ENCODE measurements at regions not wholly inside any gene's neighbourhood (a gene's known extent, or its start where the extent isn't known, plus 50 kb on each side); places are given as distances from the start of the nearest gene placed in this dataset.
"Not testable (repeated sequence)": the region's sequence is repeated elsewhere in the genome, so short reads cannot be mapped to it uniquely, and the experiment has no call there.

GRCh38 chr4:124067046-124067445 is 645.5 kb downstream of the ANKRD50 start:
- no peak for DNase-seq

- no peak for DNase-seq
Observed at GRCh38 chr4:124070688-124071484, 641.6 kb downstream of the ANKRD50 start.

- not testable (repeated sequence) for DNase-seq
Observed at GRCh38 chr4:124075276-124075675, 637.3 kb downstream of the ANKRD50 start.

- no peak for DNase-seq
Observed at GRCh38 chr4:124079174-124079780, 633.3 kb downstream of the ANKRD50 start.

- DNase-seq = no peak
Observed at GRCh38 chr4:124083711-124084110, 628.8 kb downstream of the ANKRD50 start.

GRCh38 chr4:124085561-124086180 is 626.9 kb downstream of the ANKRD50 start:
- DNase-seq = no peak

GRCh38 chr4:124090021-124090420 is 622.5 kb downstream of the ANKRD50 start:
- no peak for DNase-seq

GRCh38 chr4:124092101-124092500 is 620.4 kb downstream of the ANKRD50 start:
- DNase-seq = no peak

GRCh38 chr4:124092541-124092984 is 620.0 kb downstream of the ANKRD50 start:
- no peak for DNase-seq

- DNase-seq = no peak
Observed at GRCh38 chr4:124095621-124096020, 616.9 kb downstream of the ANKRD50 start.

- DNase-seq = no peak
Observed at GRCh38 chr4:124096290-124096689, 616.2 kb downstream of the ANKRD50 start.

GRCh38 chr4:124097447-124097846 is 615.1 kb downstream of the ANKRD50 start:
- no peak for DNase-seq

- DNase-seq = no peak
Observed at GRCh38 chr4:124104101-124104500, 608.4 kb downstream of the ANKRD50 start.

- DNase-seq = no peak
Observed at GRCh38 chr4:124104628-124105027, 607.9 kb downstream of the ANKRD50 start.

- no peak for DNase-seq
Observed at GRCh38 chr4:124105212-124105611, 607.3 kb downstream of the ANKRD50 start.

GRCh38 chr4:124111411-124111810 is 601.1 kb downstream of the ANKRD50 start:
- DNase-seq = no peak

- no peak for DNase-seq
Observed at GRCh38 chr4:124111922-124112321, 600.6 kb downstream of the ANKRD50 start.

GRCh38 chr4:124118061-124118460 is 594.5 kb downstream of the ANKRD50 start:
- no peak for DNase-seq

GRCh38 chr4:124121461-124121971 is 591.0 kb downstream of the ANKRD50 start:
- DNase-seq = no peak

- DNase-seq = no peak
Observed at GRCh38 chr4:124123181-124123580, 589.4 kb downstream of the ANKRD50 start.

- no peak for DNase-seq
Observed at GRCh38 chr4:124123721-124124120, 588.8 kb downstream of the ANKRD50 start.

GRCh38 chr4:124131324-124131723 is 581.2 kb downstream of the ANKRD50 start:
- not testable (repeated sequence) for DNase-seq

- DNase-seq = no peak
Observed at GRCh38 chr4:124132161-124132560, 580.4 kb downstream of the ANKRD50 start.

- no peak for DNase-seq
Observed at GRCh38 chr4:124133753-124134152, 578.8 kb downstream of the ANKRD50 start.

All from CD4-positive, alpha-beta T cell treated with Interleukin-4 for 1 hour (primary cell).